ENCODE measurements at regions not wholly inside any gene's neighbourhood (a gene's known extent, or its start where the extent isn't known, plus 50 kb on each side); places are given as distances from the start of the nearest gene placed in this dataset.
"Not testable (repeated sequence)": the region's sequence is repeated elsewhere in the genome, so short reads cannot be mapped to it uniquely, and the experiment has no call there.

DNA sequence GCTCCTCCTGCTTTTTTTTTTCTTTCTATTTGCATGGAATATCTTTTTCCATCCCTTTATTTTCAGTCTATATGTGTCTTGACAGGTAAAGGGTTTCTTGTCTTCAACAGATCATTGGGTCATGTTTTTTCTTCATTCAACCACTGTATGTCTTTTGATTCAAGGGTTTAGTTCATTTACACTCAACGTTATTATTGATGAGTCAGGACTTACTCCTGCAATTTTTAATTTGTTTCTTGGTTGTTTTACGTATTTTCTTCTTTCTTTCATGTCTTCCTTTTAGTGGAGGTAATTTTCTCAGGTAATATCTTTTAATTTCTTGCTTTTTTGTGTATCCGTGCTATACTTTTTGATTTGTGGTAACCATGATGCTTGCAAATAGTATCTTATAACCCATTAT is 429.1 kb upstream of the HTR1E start:
- Histone ChIP-seq H3K9me3 (no peaks in the 10 kb centered on the region), H3K27ac (no peak overlapping the region), H3K36me3 (no peaks in the 10 kb centered on the region), H3K27me3 (no peaks in the 10 kb centered on the region), H3K4me1 (no peaks in the 10 kb centered on the region), H3K4me3 (no peak overlapping the region)
- DNase-seq (no peak), ATAC-seq (no peak)
- intact Hi-C loops (cut with DNase I): no loop called here
- TF ChIP-seq, protein P1, sequence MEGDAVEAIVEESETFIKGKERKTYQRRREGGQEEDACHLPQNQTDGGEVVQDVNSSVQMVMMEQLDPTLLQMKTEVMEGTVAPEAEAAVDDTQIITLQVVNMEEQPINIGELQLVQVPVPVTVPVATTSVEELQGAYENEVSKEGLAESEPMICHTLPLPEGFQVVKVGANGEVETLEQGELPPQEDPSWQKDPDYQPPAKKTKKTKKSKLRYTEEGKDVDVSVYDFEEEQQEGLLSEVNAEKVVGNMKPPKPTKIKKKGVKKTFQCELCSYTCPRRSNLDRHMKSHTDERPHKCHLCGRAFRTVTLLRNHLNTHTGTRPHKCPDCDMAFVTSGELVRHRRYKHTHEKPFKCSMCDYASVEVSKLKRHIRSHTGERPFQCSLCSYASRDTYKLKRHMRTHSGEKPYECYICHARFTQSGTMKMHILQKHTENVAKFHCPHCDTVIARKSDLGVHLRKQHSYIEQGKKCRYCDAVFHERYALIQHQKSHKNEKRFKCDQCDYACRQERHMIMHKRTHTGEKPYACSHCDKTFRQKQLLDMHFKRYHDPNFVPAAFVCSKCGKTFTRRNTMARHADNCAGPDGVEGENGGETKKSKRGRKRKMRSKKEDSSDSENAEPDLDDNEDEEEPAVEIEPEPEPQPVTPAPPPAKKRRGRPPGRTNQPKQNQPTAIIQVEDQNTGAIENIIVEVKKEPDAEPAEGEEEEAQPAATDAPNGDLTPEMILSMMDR (IDR thresholded peaks at IDR 0.05): no peak

DNA sequence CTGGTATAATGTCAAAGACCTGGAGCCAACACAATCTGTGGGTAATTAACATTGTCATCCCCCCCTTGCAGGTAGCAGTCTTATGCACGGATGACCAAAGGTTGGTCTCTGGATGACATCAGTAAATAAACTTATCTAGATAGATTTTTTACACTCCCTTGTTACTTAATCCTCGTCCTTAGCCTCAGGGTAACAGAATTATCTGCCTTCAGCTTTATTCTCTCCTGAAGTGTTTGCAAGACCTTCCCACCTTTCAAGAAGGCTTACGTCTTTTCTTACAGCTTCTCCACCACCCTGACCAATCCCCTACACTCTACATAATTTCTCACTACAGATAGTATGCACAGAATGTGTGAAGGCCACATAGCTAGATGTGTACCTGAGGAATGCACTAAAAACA is 434.8 kb upstream of the HTR1E start:
- Histone ChIP-seq H3K9me3 (no peaks in the 10 kb centered on the region), H3K4me1 (no peaks in the 10 kb centered on the region), H3K4me3 (no peak overlapping the region), H3K27me3 (no peaks in the 10 kb centered on the region), H3K36me3 (no peaks in the 10 kb centered on the region), H3K27ac (no peak overlapping the region)
- intact Hi-C loops (cut with DNase I): no loop called here
- ATAC-seq (peak; percentile 66), DNase-seq (no peak)
- TF ChIP-seq, protein P1 (IDR thresholded peaks at IDR 0.05): no peak

DNA sequence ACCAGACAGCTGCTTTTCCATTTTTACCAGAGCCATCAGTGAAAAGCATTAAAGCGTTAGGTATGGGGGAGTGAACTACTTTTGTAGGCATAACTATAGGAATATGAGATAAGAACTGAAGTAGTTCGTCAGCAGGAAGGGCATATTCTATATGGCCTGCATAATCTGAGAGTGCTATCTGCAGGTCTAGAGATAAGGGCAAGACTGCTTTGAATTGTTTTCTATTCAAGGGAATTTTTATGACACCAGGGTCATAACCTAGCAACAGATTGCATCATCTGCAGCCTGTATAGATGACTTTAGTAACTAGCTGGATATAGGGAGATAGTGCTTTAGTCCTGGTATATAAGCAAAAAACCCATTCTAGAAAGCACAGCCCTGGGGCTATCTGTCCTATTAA is 437.3 kb upstream of the HTR1E start:
- intact Hi-C loops (cut with DNase I): no loop called here
- Histone ChIP-seq H3K27ac (no peak overlapping the region), H3K4me1 (no peaks in the 10 kb centered on the region), H3K27me3 (no peaks in the 10 kb centered on the region), H3K4me3 (no peak overlapping the region), H3K36me3 (no peaks in the 10 kb centered on the region), H3K9me3 (no peaks in the 10 kb centered on the region)
- TF ChIP-seq, protein P1 (IDR thresholded peaks at IDR 0.05): no peak
- ATAC-seq: no peak
- DNase-seq: no peak

DNA sequence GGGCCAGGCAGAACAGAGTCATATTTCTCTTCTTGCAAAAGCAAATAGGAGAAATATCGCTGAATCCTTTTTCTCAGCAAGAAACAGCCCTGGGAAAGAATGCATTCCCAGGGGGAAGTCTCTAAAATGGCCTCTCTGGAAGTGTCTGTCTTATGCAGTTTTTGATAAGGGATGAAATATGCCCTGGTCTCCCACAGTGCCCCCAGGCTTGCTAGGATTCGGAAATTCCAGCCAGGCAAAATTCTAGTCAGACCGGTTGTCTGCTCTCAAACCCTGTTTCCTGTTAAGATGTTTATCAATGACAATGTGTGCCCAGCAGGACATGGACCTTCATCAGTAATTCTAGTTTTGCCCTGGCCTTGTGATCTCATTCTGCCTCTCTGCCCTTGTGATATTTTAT is 448.3 kb upstream of the HTR1E start:
- H3K4me1 ChIP-seq; H3K4me3 ChIP-seq; H3K27ac ChIP-seq; H3K36me3 ChIP-seq; intact Hi-C loops (cut with DNase I); H3K9me3 ChIP-seq; ATAC-seq; H3K27me3 ChIP-seq; DNase-seq: not testable (repeated sequence)

DNA sequence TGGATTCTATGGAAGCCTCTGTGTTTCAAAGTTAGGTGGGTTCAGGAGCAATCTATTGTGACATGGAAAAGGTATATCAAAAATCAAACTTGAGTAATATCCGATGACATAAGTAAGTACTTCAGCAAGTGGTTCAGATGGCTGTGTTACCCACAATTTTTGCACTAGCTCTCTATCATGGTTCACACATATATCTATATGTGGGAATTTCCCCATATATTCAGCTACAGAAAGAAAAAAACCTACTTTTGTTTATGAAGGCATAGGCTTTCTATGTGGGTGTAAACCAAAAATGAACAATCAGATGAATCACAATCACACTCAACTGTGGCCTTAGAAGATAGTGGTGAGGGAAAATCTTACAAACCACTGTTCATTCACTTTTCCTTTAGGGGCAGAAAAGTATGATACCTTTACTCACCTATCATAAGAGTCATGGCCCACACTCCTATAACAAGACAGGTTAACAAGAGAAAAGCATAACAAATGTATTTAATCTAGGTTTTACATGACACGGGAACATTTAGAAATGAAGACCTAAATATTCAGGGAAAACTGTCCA is 449.6 kb upstream of the HTR1E start:
- TF ChIP-seq, protein P1 (IDR thresholded peaks at IDR 0.05): no peak
- H3K27me3 ChIP-seq: no peaks in the 10 kb centered on the region
- no peak overlapping the region for H3K4me3 ChIP-seq
- DNase-seq: no peak
- intact Hi-C loops (cut with DNase I): no loop called here
- H3K4me1 ChIP-seq: no peaks in the 10 kb centered on the region
- H3K36me3 ChIP-seq: no peaks in the 10 kb centered on the region
- no peak overlapping the region for H3K27ac ChIP-seq
- no peak for ATAC-seq
- H3K9me3 ChIP-seq: no peaks in the 10 kb centered on the region

DNA sequence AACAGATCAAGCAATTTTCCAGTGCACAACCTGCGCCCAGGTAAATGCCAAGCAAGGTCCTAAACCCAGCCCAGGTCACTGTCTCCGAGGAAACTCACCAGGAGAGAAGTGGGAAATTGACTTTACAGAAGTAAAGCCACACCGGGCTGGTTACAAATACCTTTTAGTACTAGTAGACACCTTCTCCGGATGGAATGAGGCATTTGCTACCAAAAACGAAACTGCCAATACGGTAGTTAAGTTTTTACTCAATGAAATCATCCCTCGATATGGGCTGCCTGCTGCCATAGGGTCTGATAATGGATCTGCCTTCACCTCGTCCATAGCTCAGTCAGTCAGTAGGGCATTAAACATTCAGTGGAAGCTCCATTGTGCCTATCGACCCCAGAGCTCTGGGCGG is 459.0 kb upstream of the HTR1E start:
- H3K4me1 ChIP-seq; DNase-seq; H3K36me3 ChIP-seq; H3K4me3 ChIP-seq; H3K9me3 ChIP-seq; ATAC-seq; H3K27ac ChIP-seq; H3K27me3 ChIP-seq; intact Hi-C loops (cut with DNase I): not testable (repeated sequence)

DNA sequence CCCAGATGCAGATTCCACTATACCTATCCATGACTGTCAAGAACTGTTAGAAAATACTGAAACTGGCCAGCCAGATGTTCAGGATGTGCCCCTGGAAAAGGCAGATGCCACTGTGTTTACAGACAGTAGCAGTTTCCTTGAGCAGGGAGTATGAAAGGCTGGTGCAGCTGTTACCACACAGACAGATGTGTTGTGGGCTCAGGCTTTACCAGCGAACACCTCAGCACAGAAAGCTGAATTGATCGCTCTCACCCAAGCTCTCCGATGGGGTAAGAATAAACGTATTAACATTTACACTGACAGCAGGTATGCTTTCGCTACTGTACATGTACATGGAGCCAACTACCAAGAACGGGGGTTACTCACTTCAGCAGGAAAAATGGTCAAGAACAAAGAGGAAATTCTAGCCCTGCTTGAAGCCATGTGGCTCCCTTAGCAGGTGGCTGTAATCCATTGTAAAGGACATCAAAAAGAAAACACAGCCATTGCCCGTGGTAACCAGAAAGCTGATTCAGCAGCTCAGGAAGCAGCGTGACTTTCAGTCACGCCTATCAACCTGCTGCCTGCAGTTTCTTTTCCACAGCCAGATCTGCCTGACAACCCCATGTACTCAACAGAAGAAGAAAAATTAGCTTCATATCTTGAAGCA is 459.7 kb upstream of the HTR1E start:
- H3K36me3 ChIP-seq: no peaks in the 10 kb centered on the region
- H3K27ac ChIP-seq: no peak overlapping the region
- H3K4me1 ChIP-seq: no peaks in the 10 kb centered on the region
- TF ChIP-seq, protein P1 (IDR thresholded peaks at IDR 0.05): no peak
- ATAC-seq (no peak), DNase-seq (no peak)
- intact Hi-C loops (cut with DNase I): no loop called here
- no peaks in the 10 kb centered on the region for H3K9me3 ChIP-seq
- no peak overlapping the region for H3K4me3 ChIP-seq
- no peaks in the 10 kb centered on the region for H3K27me3 ChIP-seq
